ENCODE measurements at regions not wholly inside any gene's neighbourhood (a gene's known extent, or its start where the extent isn't known, plus 50 kb on each side); places are given as distances from the start of the nearest gene placed in this dataset.

DNA sequence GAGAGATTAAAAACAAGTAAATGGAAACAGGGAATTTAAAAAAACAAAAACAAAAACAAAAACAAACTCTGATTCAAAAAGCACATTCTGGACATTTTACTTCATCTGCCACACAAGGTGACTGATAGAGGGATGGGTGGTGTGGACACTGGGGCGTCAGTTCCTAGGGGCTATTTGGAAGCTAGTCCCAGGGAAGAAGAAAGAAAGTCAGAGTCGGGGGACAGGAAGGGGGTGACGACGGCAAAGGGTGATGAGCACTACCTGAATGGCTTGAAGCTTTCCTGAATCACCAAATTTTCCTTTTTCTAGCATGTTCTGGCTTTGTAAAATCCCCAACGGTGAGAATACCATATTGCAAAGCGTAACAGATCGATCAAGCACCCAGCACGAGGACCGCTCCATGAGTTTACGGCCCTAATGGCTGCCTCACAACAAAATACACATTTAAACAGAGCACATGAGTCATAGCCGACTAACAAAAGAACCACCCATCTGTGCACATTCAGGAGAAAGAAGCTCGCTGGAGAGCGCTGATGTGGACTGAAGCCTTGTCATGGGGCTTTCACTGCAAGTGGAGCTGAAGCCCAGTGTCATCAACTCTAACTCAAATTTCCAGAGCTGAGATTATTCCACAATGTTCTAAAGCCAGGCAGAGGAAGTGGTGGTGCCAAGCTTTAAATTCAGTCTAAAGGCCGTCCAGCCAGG lies 178.9 kb downstream of the LNPK start:
- TF ChIP-seq, protein P1, sequence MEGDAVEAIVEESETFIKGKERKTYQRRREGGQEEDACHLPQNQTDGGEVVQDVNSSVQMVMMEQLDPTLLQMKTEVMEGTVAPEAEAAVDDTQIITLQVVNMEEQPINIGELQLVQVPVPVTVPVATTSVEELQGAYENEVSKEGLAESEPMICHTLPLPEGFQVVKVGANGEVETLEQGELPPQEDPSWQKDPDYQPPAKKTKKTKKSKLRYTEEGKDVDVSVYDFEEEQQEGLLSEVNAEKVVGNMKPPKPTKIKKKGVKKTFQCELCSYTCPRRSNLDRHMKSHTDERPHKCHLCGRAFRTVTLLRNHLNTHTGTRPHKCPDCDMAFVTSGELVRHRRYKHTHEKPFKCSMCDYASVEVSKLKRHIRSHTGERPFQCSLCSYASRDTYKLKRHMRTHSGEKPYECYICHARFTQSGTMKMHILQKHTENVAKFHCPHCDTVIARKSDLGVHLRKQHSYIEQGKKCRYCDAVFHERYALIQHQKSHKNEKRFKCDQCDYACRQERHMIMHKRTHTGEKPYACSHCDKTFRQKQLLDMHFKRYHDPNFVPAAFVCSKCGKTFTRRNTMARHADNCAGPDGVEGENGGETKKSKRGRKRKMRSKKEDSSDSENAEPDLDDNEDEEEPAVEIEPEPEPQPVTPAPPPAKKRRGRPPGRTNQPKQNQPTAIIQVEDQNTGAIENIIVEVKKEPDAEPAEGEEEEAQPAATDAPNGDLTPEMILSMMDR (IDR thresholded peaks at IDR 0.05) = no peak
- no peak for TF ChIP-seq POLR2A (IDR thresholded peaks at IDR 0.05)
